Fibroblast of skin of back (primary cell): ENCODE measurements at regions not wholly inside any gene's neighbourhood (a gene's known extent, or its start where the extent isn't known, plus 50 kb on each side); places are given as distances from the start of the nearest gene placed in this dataset.
"Not testable (repeated sequence)": the region's sequence is repeated elsewhere in the genome, so short reads cannot be mapped to it uniquely, and the experiment has no call there.

Experiments
- DNase-seq: peaks from one replicate; pipeline ENCODE4 v3.0.0-alpha.2; 2013

- DNase-seq = no peak
Measured at GRCh38 chr6:103124471-103124870, 1731.0 kb downstream of the GRIK2 start.

DNA sequence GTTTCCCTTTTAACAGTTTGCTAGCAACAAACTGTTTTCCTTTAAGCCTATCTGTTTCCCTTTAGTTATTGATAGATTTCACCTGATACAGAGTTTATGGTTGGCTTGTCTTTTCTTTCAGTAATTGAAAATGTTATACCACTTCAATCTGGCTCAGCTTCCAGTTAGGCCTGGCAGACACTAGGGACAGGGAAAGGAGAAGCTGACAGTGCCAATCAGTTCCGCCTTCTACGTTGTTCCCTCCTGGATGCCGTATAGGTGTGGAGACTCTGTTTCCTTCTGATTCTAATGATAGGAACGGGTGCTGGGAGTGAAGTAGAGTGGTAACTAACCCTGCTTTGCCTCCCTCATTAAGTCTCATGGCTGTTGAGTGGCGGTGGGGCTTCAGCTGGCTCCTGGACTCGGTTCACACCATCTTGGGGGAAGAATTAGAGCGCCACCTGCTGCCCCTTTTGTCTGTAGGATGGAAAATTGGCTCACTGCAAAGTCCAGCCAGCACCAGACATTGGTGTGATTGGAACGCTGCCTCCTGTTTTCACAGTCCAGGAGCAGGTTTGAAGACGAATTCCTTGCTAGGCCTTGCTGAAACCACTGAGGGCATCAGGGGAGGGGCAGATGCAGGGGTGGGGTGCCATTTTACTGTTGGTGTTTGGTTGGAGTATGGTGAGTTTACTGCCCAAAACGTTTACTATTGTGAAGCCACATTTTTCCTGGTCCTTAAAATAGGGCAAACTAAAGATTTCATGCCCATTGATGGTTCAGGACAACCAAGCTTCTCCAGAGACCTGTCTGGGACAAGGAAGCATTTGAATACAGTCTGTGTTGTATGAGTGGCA, 1729.5 kb downstream of the GRIK2 start:
- peak; percentile 58 for DNase-seq

DNA sequence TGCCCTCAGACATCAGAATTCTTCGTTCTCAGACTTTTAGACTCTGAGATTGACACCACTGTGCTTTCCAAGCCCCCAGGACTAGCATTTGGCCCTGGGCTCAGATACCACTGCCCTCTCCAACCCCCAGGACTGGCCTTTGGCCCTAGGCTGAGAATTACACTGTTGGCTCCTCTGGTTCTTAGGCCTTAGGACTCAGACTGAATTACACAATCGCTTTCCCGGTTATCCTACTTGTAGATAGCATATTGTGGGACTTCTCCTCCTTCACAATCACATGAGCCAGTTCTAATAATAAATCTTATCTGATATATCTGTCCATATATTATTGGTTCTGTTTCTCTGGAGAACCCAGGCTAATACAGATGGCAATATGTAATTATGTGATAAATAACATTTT, 1725.5 kb downstream of the GRIK2 start:
- DNase-seq = no peak

- DNase-seq = no peak
Measured at GRCh38 chr6:103114582-103114981, 1721.1 kb downstream of the GRIK2 start.

- no peak for DNase-seq
Measured at GRCh38 chr6:103113416-103113815, 1719.9 kb downstream of the GRIK2 start.

DNA sequence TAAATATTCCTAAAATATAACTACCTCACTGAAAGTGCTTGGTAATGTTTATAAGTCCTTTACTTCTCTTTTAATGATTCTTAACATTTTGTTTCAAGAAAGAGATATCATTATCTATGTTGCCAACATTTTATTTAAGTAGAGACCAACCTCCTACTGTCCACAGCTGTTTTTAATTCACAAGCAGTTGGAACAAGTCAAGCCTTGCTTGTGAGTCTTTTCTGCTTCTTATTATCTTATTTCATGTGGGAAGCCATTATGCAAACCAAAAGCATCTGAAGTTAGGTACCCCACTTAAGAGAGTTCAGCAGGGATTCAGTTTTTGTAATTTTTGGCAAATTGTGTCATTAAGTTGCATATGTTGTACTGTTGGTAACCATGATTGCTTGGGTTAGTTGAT, 1714.5 kb downstream of the GRIK2 start:
- DNase-seq = no peak

DNA sequence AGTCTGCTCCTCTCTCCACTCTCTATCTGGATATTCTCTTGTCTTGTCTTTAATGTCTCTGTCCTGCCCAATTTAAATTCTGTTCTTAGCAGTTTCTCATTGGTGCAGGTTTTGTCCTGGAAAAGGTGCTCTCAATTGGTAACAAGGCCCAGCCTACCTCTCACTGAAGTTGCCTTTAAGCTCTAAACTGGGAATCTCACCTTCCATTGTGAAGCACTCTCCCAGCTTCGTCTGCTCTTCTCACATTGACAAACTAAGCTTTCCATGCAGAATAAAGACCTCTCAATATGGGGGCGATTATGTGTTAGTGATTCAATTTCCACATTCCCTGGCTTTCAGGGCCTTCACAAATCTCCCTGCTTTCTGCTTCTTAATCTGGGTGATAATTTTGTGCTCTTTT, 1712.2 kb downstream of the GRIK2 start:
- DNase-seq = no peak

GRCh38 chr6:103101267-103101666, 1707.8 kb downstream of the GRIK2 start:
- no peak for DNase-seq

DNA sequence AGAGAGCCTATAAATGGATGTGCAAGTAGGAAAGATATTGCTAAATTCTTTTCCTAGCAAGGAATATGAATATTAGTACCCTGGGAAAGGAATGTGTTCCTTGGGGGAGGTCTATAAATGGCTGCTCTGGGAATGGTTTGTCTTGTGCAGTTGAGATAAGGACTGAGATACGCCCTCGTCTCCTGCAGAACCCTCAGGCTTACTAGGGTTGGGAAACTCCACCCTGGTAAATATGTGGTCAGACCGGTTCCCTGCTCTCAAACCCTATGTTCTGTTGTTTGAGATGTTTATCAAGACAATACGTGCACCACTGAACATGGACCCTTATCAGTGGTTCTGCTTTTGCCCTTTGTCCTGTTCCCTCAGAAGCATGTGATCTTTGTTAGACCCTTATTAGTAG, 1698.9 kb downstream of the GRIK2 start:
- not testable (repeated sequence) for DNase-seq

- no peak for DNase-seq
Measured at GRCh38 chr6:103085801-103086200, 1692.3 kb downstream of the GRIK2 start.

GRCh38 chr6:103081876-103082630, 1688.5 kb downstream of the GRIK2 start:
- DNase-seq = no peak

GRCh38 chr6:103081126-103081525, 1687.6 kb downstream of the GRIK2 start:
- DNase-seq = no peak

- no peak for DNase-seq
Measured at GRCh38 chr6:103080497-103080896, 1687.0 kb downstream of the GRIK2 start.

DNA sequence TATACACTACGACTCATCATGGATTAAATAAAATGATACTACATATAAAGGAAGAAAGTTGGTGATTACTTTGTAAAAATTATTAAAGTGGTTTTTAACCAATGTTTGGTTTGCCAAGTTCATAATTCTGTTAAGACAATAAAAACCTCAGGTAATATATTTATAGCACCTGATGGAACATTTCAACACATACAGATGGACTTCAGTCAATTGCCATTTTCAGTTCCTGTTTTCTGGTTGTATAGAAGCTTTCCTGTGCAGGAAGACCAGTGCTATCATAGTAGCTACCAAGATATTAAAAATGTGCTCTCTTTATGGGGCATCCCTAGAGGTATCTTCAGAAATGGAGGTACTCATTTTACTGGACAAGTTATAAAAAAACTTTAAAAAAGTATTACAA, 1686.4 kb downstream of the GRIK2 start:
- DNase-seq = no peak

DNA sequence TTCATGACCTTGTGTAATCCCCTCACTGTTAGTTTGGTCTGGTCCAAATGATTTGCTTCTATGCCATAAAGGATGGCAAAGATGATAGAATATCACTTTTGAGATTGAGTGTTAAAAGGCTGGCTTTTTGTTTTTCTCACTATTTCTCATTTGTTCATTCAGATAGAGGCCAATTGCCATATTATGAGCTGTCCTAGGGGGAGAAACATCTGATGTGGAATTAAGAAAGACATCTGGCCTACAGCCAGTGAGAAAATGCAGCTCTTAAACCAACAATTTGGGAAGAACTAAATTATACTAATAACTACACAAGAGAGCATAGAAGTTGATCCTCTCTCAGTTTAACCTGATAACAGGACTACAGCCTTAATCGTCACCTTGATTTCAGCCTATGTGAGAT, 1668.6 kb downstream of the GRIK2 start:
- no peak for DNase-seq

DNA sequence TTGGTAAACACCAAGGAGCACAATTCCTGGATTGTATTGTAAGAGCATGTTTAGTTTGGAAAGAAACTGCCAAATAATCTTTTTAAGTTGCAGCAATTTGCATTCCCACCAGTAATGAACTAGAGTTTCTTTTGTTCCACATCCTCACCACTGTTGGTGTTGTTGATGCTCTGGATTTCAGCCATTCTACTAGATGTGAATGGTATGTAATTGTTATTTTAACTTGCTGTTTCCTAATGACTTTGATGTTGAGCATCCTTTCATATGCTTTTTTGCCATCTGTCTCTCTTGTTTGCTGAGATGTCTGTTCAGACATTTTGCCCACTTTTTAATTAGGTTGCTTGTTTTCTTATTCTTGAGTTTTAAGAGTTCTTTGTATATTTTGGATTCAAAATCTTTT, 1654.1 kb downstream of the GRIK2 start:
- no peak for DNase-seq

DNA sequence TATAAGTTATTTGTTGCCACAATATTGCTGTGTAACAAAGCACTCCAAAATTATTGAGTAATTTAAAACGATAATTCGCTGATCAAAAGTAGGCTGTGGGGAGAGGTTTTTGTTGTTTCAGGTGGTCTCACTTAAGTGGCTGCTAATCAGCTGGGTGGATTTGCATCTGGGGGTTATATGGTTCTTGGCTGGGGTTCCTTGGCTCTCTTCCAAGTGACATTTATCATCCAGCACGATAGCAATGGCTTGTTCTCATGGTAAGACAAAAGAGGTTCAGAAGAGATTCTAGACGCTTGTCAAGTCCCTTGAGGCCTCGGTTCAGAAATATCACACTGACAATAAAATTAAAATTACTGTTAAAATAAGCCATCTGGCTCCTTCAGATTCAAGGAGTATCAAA, 1648.8 kb downstream of the GRIK2 start:
- no peak for DNase-seq

- DNase-seq = no peak
Measured at GRCh38 chr6:103036846-103037245, 1643.3 kb downstream of the GRIK2 start.

DNA sequence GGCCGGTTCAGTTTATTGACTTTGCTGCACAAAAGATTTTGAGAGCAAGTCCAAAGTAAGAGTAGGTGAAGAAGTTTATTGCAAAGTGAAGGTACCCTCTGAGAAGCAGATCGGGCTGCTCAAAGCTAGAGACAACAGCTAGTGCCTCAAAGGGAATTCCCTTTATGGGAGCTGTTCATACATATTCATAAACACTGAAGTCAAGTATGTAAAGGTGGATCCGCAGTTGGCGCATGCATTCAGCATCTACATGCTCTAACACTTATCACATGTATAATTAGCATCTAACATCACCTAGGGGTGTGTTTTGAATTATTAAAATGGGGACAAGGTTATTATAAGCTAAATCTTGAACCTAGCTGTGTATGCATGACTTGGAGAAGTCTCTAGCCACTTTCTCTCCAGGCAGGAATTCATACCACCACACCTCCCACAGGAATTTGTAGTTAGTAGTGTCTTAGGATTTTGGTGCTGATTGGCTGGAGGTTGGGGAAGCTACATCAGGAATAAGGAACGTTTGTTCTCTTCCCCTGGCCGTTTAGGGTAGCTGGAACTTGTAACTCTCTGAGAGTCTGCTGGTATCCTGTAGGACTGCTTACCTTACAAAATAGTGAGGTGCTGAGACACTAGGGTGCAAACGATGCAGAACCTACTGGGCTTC, 1633.9 kb downstream of the GRIK2 start:
- DNase-seq = peak; percentile 3

GRCh38 chr6:103018426-103018825, 1624.9 kb downstream of the GRIK2 start:
- DNase-seq = no peak

DNA sequence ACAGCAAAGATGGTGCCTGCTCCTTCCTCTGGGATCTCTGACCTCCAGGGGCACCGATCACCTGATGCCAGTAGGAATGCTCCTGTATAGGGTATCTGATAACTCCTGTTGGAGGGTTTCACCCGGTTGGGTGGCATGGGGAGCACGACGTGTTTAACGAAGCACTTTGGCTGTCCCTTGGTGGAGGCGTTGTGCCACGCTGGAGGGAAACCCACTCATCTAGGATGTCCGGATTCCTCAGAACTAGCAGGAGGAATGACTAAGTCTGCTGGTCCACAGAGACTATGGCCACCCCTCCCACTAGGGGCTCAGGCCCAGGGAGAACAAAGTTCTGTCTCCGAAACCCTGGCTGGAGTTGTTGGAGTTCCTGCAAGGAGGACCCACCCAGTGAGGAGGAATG, 1624.4 kb downstream of the GRIK2 start:
- DNase-seq = no peak

- DNase-seq = no peak
Measured at GRCh38 chr6:103011605-103012004, 1618.1 kb downstream of the GRIK2 start.

DNA sequence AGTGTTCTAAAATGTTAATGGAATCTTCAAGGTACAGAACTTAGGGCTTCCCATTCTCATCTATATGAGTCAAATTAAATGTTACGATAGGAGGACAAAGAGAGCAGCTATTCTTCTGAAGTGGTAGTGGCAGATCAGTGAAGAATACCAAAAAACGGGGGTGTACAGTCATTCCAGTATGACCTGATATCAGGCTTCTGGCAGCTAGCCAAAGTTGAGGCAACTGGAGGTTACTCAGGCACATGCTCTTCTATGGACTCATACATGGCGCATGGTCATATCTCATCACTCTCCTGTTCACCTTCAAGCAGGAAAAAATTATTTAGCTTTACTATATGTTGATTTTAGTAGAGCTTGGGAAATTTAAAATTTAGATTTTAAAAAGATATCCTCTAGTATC, 1608.8 kb downstream of the GRIK2 start:
- no peak for DNase-seq

- DNase-seq = no peak
Measured at GRCh38 chr6:103001724-103002123, 1608.2 kb downstream of the GRIK2 start.
